NCI-H524 treated with DMSO at 0.1 percent for 48 hours (cell line): ENCODE measurements at regions not wholly inside any gene's neighbourhood (a gene's known extent, or its start where the extent isn't known, plus 50 kb on each side); places are given as distances from the start of the nearest gene placed in this dataset.
"Not testable (repeated sequence)": the region's sequence is repeated elsewhere in the genome, so short reads cannot be mapped to it uniquely, and the experiment has no call there.

ENCODE experiments used
- DNase-seq: peaks from one replicate; lab custom pipeline; 2025; lab: John Stamatoyannopoulos, UW

- DNase-seq = not testable (repeated sequence)
Observed at GRCh38 chr7:76971201-76971600, 61.0 kb downstream of the SPDYE17 start.

GRCh38 chr7:76969892-76970291 is 62.3 kb downstream of the SPDYE17 start:
- DNase-seq = not testable (repeated sequence)

GRCh38 chr7:76965731-76966548 is 66.2 kb downstream of the SPDYE17 start:
- not testable (repeated sequence) for DNase-seq

DNA sequence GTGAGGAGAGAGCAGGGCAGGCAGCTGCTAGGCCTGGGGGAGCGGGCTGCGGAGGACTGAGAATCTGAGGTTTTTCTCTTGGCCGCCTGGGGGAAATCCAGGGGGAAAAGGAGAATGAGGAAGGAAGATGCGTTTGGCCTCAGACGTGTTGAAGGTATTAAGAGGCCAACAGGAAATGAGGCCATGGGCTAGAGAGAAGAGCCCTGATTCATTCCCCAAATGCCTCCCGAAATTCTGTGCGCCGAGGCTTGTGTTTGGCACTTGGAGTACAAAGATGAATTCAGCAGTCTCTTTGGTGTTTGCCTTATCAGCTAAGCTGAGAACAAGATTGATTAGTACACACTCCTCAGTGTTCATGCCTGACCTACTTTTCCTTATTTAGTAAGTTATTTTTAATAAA is 68.1 kb downstream of the SPDYE17 start:
- not testable (repeated sequence) for DNase-seq

- DNase-seq = not testable (repeated sequence)
Observed at GRCh38 chr7:76963061-76963460, 69.1 kb downstream of the SPDYE17 start.

DNA sequence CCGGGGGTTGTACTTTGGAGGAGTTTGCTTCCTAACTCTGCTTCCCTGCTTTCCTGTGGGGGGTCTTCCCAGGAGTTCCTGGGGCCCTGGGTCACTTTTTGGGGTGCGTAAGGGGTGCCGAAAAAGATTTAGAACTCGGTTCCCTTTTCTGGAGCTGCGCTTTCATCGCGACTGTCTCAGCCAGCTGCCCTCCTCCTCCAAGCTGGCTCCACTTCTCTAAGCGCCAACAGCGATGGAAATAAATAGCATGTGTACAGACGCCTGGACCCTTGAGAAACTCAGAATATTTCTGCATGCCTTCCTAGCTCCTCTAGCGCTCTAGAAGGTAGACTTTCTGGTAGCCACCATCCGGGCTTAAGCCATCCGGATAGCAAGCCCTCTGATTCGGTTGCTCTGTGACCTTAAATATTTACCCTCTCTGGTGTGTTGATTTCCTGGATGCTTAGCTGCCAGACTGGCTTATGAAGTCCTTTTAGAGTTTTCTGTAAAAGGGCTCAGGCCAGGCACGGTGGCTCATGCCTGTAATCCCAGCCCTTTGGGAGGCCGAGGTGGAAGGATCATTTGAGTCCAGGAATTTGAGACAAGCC is 71.7 kb downstream of the SPDYE17 start:
- DNase-seq = not testable (repeated sequence)

- not testable (repeated sequence) for DNase-seq
Observed at GRCh38 chr7:76959573-76960399, 72.4 kb downstream of the SPDYE17 start.

- DNase-seq = not testable (repeated sequence)
Observed at GRCh38 chr7:76956531-76956930, 75.6 kb downstream of the SPDYE17 start.

DNA sequence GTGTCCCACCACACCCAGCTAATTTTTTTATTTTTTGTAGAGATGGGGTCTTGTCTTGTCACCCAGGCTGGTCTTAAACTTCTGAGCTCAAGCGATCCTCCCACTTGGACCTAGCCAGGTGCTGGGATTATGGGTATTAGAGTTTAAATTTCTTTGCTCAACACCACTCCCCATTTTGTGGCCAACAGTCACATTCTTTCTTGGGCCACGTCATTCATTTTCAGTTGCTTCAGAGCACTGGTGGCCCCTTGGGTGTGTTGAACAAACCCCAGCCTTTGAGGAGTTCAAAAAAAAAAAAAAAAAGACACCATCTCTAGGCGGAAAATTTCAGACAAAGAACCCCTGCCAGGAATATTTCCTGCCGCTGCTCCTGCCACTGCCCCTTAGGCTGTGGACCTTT is 77.0 kb downstream of the SPDYE17 start:
- not testable (repeated sequence) for DNase-seq

- not testable (repeated sequence) for DNase-seq
Observed at GRCh38 chr7:76944603-76945002, 87.6 kb downstream of the SPDYE17 start.

- not testable (repeated sequence) for DNase-seq
Observed at GRCh38 chr7:76941809-76942765, 90.1 kb downstream of the SPDYE17 start.

DNA sequence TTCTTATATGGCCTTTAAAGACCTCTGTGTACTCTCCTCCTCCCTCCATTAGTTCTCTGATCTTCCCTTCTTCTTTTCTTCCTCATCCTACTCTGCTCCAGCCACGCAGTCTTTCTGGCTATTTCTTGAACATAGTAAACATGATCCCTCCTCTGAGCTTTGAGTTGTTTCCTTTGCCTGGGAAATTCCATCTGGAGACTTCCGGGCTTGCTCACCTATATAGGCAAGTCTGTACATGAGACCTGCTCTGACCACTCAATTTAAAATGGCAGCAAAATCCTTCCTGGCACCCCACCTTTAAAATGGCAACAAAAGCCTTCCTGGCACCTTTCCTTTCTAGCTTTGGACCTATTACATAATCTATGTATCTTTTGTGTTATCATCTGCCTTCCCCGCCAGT is 94.4 kb downstream of the SPDYE17 start:
- not testable (repeated sequence) for DNase-seq

DNA sequence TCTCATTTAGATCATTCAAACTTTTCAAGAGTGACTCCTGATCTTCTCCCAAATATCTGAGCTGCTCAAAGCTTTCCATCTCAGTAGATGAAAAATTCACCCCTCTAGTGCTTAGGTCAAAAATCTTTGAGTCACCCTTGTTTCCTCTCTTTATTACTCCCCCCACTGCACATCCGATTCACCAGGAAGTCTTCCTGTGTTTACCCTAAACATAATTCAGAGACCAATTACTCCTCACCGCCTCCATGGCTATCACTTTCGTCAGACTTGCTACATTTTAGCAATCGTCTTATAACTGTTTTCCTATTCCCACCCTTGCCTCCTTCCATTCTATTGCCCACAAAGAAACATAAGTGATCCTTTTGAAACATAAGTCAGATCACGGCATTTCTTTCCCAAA is 94.8 kb downstream of the SPDYE17 start:
- not testable (repeated sequence) for DNase-seq

- not testable (repeated sequence) for DNase-seq
Observed at GRCh38 chr7:76936346-76936745, 95.8 kb downstream of the SPDYE17 start.

DNA sequence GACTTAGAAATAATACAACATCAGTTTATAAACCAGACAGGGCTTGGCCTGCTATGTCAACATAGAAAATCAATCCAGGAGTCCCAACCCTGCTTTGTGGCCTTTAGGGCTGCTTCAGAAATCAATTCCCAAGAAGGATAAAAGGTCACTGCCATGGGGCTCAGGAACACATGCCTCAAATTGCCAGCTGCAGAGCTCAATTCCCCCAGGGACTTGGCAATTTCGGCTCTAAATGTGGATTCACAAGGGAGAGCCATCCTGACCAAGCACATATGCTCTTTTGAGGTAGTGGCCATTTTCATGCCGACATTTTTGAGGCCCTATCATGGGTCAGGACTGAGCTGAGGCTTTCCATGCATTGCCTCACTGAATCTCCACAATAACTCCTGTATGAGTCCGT is 97.5 kb downstream of the SPDYE17 start:
- DNase-seq = not testable (repeated sequence)

GRCh38 chr7:76932957-76933356 is 99.2 kb downstream of the SPDYE17 start:
- not testable (repeated sequence) for DNase-seq

DNA sequence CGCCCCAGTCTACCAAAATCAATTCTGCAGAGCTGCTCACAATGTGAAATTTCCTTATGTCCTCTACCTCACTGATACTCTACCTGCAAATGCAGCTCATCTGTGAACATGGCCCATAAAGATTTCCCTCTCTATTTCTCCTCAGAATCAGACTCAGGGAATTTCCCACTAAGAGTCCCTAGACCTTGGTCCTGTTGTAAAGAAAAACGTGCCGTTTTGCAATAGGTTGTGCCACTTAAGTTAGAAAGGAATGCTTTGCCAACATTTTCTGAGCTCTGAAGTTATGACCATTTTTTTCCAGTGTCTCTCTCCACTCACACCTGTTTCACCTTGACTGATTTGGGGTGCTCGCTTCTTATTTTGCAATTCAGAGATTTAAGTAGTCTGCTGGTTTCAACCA is 100.7 kb downstream of the SPDYE17 start:
- DNase-seq = not testable (repeated sequence)

DNA sequence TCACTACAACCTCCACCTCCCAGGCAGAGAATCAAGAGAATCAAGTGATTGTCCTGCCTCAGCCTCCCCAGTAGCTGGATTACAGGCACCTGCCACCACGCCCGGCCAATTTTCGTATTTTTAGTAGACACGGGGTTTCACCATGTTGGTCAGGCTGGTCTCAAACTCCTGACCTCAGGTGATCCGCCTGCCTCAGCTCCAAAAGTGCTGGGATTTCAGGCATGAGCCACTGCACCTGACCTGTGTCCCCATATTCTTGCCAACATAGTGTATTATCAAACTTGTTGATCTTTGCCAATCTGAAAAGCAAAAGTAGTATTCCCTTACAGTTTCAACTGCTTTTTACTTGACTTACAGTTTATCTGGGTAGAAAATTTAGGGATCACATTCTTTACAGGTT is 101.7 kb downstream of the SPDYE17 start:
- not testable (repeated sequence) for DNase-seq

DNA sequence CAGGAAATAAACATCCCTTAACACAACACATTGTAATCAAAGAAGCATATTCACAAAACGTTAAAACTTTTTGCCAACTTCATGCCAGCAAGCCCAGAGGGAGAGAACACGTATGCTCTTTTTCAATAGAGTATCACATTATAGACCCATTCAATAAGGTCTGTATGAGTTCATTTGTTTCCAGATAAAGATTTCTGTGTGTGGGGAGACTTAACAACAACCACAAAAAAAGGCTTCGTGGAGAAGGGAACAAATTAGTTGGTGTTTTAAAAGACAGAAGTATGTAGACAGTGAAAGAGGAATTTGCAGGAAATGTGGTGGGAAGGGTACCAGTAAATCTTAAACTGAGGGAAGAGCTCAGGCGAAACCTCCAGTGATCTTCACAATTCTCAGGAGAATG is 103.4 kb downstream of the SPDYE17 start:
- DNase-seq = not testable (repeated sequence)

- DNase-seq = not testable (repeated sequence)
Observed at GRCh38 chr7:76927741-76928393, 104.3 kb downstream of the SPDYE17 start.

GRCh38 chr7:76926416-76926815 is 105.7 kb downstream of the SPDYE17 start:
- DNase-seq = not testable (repeated sequence)
